Type B pancreatic cell (in vitro differentiated cells): ENCODE measurements at regions not wholly inside any gene's neighbourhood (a gene's known extent, or its start where the extent isn't known, plus 50 kb on each side); places are given as distances from the start of the nearest gene placed in this dataset.
"Not testable (repeated sequence)": the region's sequence is repeated elsewhere in the genome, so short reads cannot be mapped to it uniquely, and the experiment has no call there.

Experiments
- DNase-seq: peaks from one replicate; pipeline ENCODE4 v3.0.0; 2021; ENCODE audit warnings: mixed read lengths; ENCODE audit not compliant: unreplicated experiment; ENCODE audit errors: extremely low spot score
- H3K27ac Mint-ChIP-seq: 2 replicates; pipeline ENCODE4 v1.8.0; 2021; ENCODE audit warnings: mild to moderate bottlenecking, mixed read lengths
- H3K27me3 Mint-ChIP-seq: 2 replicates; pipeline ENCODE4 v1.8.0; 2021; ENCODE audit warnings: mixed read lengths
- H3K36me3 Mint-ChIP-seq: 2 replicates; pipeline ENCODE4 v1.8.0; 2021; ENCODE audit warnings: mixed read lengths
- H3K4me1 Mint-ChIP-seq: one replicate; pipeline ENCODE4 v1.8.0; 2021; ENCODE audit warnings: mixed read lengths; ENCODE audit not compliant: unreplicated experiment
- H3K4me3 Mint-ChIP-seq: 2 replicates; pipeline ENCODE4 v1.8.0; 2021; ENCODE audit warnings: mild to moderate bottlenecking, mixed read lengths
- H3K9me3 Mint-ChIP-seq: 2 replicates; pipeline ENCODE4 v1.8.0; 2021; ENCODE audit warnings: mixed read lengths
- CTCF ChIP-seq: fragments of 200-600 bp; sonication (generic); conservative IDR thresholded peaks from 2 replicates; pipeline ENCODE4 v1.5.0; 2021; ENCODE audit warnings: antibody characterized with exemption, mild to moderate bottlenecking

- no peak for DNase-seq
- Mint-ChIP-seq H3K36me3 (no peaks in the 10 kb centered on the region), H3K27me3 (no peaks in the 10 kb centered on the region), H3K4me3 (no peak overlapping the region), H3K9me3 (peaks cover 5% of the 10 kb centered on the region), H3K4me1 (no peaks in the 10 kb centered on the region), H3K27ac (no peak overlapping the region)
- TF ChIP-seq CTCF = no peak
Observed at GRCh38 chr19:29154163-29154562, 58.8 kb downstream of the UQCRFS1 start.

- Mint-ChIP-seq H3K36me3 (no peaks in the 10 kb centered on the region), H3K9me3 (no peaks in the 10 kb centered on the region), H3K4me1 (peaks cover 16% of the 10 kb centered on the region), H3K4me3 (no peak overlapping the region), H3K27ac (no peak overlapping the region), H3K27me3 (no peaks in the 10 kb centered on the region)
- TF ChIP-seq CTCF = no peak
- DNase-seq = no peak
Observed at GRCh38 chr19:29145756-29146155, 67.2 kb downstream of the UQCRFS1 start.

DNA sequence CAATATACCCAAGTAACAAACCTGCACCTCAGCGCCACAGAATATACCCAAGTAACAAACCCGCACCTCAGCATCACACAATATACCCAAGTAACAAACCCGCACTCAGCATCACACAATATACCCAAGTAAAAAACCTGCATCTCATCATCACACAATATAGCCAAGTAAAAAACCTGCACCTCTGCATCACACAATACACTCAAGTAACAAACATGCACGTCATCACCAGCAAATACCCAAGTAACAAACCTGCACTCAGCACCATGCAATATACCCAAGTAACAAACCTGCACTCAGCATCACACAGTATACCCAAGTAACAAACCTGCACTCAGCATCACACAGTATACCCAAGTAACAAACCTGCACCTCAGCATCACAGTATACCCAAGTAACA, 69.8 kb downstream of the UQCRFS1 start:
- no peak for DNase-seq
- Mint-ChIP-seq H3K36me3 (no peaks in the 10 kb centered on the region), H3K4me3 (no peak overlapping the region), H3K4me1 (peaks cover 16% of the 10 kb centered on the region), H3K27ac (no peak overlapping the region), H3K27me3 (no peaks in the 10 kb centered on the region), H3K9me3 (peaks cover 4% of the 10 kb centered on the region)
- no peak for TF ChIP-seq CTCF

DNA sequence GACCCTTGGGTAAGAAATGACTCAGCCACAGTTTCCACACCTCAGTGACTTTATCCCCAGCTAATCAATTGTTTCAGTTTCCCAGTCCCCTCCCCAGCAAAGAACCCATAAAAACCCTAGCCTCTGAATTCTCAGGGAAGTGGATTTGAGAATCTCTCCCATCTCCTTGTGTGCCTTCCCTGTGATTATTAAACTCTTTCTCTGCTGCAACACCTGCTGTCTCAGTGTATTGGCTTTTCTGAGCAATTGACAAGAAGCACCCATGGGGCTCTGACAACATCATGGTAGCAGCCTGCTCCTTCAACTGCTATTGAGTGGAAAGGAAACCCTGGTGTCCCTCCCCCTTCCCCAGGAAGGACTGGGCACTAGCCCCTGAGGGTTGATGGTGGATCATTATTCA, 73.7 kb downstream of the UQCRFS1 start:
- H3K36me3 Mint-ChIP-seq = no peaks in the 10 kb centered on the region
- no peak overlapping the region for H3K4me3 Mint-ChIP-seq
- H3K27me3 Mint-ChIP-seq = no peaks in the 10 kb centered on the region
- peaks cover 3% of the 10 kb centered on the region for H3K4me1 Mint-ChIP-seq
- H3K9me3 Mint-ChIP-seq = peaks cover 4% of the 10 kb centered on the region
- DNase-seq = no peak
- TF ChIP-seq CTCF = no peak
- no peak overlapping the region for H3K27ac Mint-ChIP-seq

- not testable (repeated sequence) for H3K9me3 Mint-ChIP-seq, DNase-seq, H3K36me3 Mint-ChIP-seq, H3K4me1 Mint-ChIP-seq, H3K27ac Mint-ChIP-seq, H3K4me3 Mint-ChIP-seq, H3K27me3 Mint-ChIP-seq
Observed at GRCh38 chr19:29138206-29138605, 74.7 kb downstream of the UQCRFS1 start.

DNA sequence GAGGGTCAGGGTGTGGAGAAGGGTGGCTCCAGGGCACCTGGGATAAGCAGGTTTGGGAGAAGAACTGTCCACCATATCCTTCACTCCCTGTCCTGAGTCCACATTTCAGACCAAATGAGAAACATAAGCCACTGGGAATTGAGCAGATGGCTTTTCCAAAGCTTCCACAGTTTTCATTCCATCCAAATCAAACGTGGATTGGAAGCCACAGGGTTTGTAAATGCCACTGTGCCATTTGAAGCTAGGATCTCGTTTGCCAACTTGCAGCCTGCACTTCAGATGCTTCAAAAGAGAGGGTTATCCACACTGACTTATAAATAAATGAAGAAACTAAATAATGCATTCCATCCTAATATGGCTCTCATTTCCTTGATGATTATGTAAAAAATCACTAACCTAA, 81.5 kb downstream of the UQCRFS1 start:
- Mint-ChIP-seq H3K9me3 (no peaks in the 10 kb centered on the region), H3K27me3 (peaks cover 11% of the 10 kb centered on the region), H3K36me3 (no peaks in the 10 kb centered on the region), H3K4me3 (no peak overlapping the region), H3K4me1 (no peaks in the 10 kb centered on the region), H3K27ac (no peak overlapping the region)
- no peak for DNase-seq
- no peak for TF ChIP-seq CTCF
